ENCODE measurements at regions not wholly inside any gene's neighbourhood (a gene's known extent, or its start where the extent isn't known, plus 50 kb on each side); places are given as distances from the start of the nearest gene placed in this dataset.

GRCh38 chr14:97046967-97047366 is 249.8 kb downstream of the VRK1 start:
- no peaks in the 10 kb centered on the region for H3K9me3 Mint-ChIP-seq (ENCODE audit: unreplicated experiment)
- H3K4me1 Mint-ChIP-seq (ENCODE audit: low read depth, unreplicated experiment): no peaks in the 10 kb centered on the region
- no peaks in the 10 kb centered on the region for H3K36me3 Mint-ChIP-seq (ENCODE audit: insufficient read depth, unreplicated experiment)
- peaks cover 10% of the 10 kb centered on the region for H3K27me3 Mint-ChIP-seq (ENCODE audit: insufficient read depth, unreplicated experiment)
- TF ChIP-seq CTCF (IDR thresholded peaks at IDR 0.05; ENCODE audit: insufficient read depth in 1 of 2, low read depth in 1 of 2, low read length in 1 of 2, severe bottlenecking in 1 of 2, unreplicated experiment in 1 of 2): no peak
- BruUV-seq (replicated peaks): no TSS peak
- Histone ChIP-seq H3K4me3 (ENCODE audit: low read depth, low read length) (no peak overlapping the region), H3K27me3 (replicated peaks; ENCODE audit: control insufficient read depth, insufficient read depth, low read length) (no peaks in the 10 kb centered on the region), H3K36me3 (ENCODE audit: control insufficient read depth, insufficient read depth, low read length) (no peaks in the 10 kb centered on the region), H3K9me3 (no peaks in the 10 kb centered on the region), H3K4me1 (no peaks in the 10 kb centered on the region)
- H3K4me3 Mint-ChIP-seq (ENCODE audit: unreplicated experiment): no peak overlapping the region
- DNase-seq: no peak
- no peak overlapping the region for H3K27ac Mint-ChIP-seq (ENCODE audit: unreplicated experiment)
- intact Hi-C loops (cut with micrococcal nuclease; ENCODE audit: unreplicated experiment): no loop called here
- CTCF ChIA-PET: no interaction called here
- POLR2A ChIA-PET: no interaction called here

GRCh38 chr14:97052001-97052400 is 254.8 kb downstream of the VRK1 start:
- CTCF ChIA-PET: no interaction called here
- H3K4me1 Mint-ChIP-seq (ENCODE audit: low read depth, unreplicated experiment): no peaks in the 10 kb centered on the region
- H3K4me3 Mint-ChIP-seq (ENCODE audit: unreplicated experiment): no peak overlapping the region
- H3K9me3 Mint-ChIP-seq (ENCODE audit: unreplicated experiment): no peaks in the 10 kb centered on the region
- H3K27ac Mint-ChIP-seq (ENCODE audit: unreplicated experiment): no peak overlapping the region
- H3K36me3 ChIP-seq (ENCODE audit: control insufficient read depth, insufficient read depth, low read length): no peaks in the 10 kb centered on the region
- DNase-seq: no peak
- no peak overlapping the region for H3K4me3 ChIP-seq (ENCODE audit: low read depth, low read length)
- intact Hi-C loops (cut with micrococcal nuclease; ENCODE audit: unreplicated experiment): no loop called here
- POLR2A ChIA-PET: no interaction called here
- no peaks in the 10 kb centered on the region for H3K9me3 ChIP-seq
- H3K27me3 ChIP-seq (replicated peaks; ENCODE audit: control insufficient read depth, insufficient read depth, low read length): no peaks in the 10 kb centered on the region
- H3K36me3 Mint-ChIP-seq (ENCODE audit: insufficient read depth, unreplicated experiment): no peaks in the 10 kb centered on the region
- no peak for TF ChIP-seq CTCF (IDR thresholded peaks at IDR 0.05; ENCODE audit: insufficient read depth in 1 of 2, low read depth in 1 of 2, low read length in 1 of 2, severe bottlenecking in 1 of 2, unreplicated experiment in 1 of 2)
- H3K27me3 Mint-ChIP-seq (ENCODE audit: insufficient read depth, unreplicated experiment): peaks cover 10% of the 10 kb centered on the region
- no peaks in the 10 kb centered on the region for H3K4me1 ChIP-seq
- BruUV-seq (replicated peaks): no TSS peak

GRCh38 chr14:97053941-97054340 is 256.8 kb downstream of the VRK1 start:
- Histone ChIP-seq H3K9me3 (no peaks in the 10 kb centered on the region), H3K36me3 (ENCODE audit: control insufficient read depth, insufficient read depth, low read length) (no peaks in the 10 kb centered on the region), H3K4me1 (no peaks in the 10 kb centered on the region), H3K4me3 (ENCODE audit: low read depth, low read length) (no peak overlapping the region), H3K27me3 (replicated peaks; ENCODE audit: control insufficient read depth, insufficient read depth, low read length) (no peaks in the 10 kb centered on the region)
- Mint-ChIP-seq H3K27ac (ENCODE audit: unreplicated experiment) (no peak overlapping the region), H3K27me3 (ENCODE audit: insufficient read depth, unreplicated experiment) (peaks cover 18% of the 10 kb centered on the region), H3K36me3 (ENCODE audit: insufficient read depth, unreplicated experiment) (no peaks in the 10 kb centered on the region), H3K4me1 (ENCODE audit: low read depth, unreplicated experiment) (no peaks in the 10 kb centered on the region), H3K9me3 (ENCODE audit: unreplicated experiment) (no peaks in the 10 kb centered on the region), H3K4me3 (ENCODE audit: unreplicated experiment) (no peak overlapping the region)
- no peak for TF ChIP-seq CTCF (IDR thresholded peaks at IDR 0.05; ENCODE audit: insufficient read depth in 1 of 2, low read depth in 1 of 2, low read length in 1 of 2, severe bottlenecking in 1 of 2, unreplicated experiment in 1 of 2)
- BruUV-seq (replicated peaks): no TSS peak
- no peak for DNase-seq
- intact Hi-C loops (cut with micrococcal nuclease; ENCODE audit: unreplicated experiment): no loop called here
- ChIA-PET CTCF (no interaction called here), POLR2A (no interaction called here)

Data from Caco-2 (cell line).